ENCODE measurements at regions not wholly inside any gene's neighbourhood (a gene's known extent, or its start where the extent isn't known, plus 50 kb on each side); places are given as distances from the start of the nearest gene placed in this dataset.

DNA sequence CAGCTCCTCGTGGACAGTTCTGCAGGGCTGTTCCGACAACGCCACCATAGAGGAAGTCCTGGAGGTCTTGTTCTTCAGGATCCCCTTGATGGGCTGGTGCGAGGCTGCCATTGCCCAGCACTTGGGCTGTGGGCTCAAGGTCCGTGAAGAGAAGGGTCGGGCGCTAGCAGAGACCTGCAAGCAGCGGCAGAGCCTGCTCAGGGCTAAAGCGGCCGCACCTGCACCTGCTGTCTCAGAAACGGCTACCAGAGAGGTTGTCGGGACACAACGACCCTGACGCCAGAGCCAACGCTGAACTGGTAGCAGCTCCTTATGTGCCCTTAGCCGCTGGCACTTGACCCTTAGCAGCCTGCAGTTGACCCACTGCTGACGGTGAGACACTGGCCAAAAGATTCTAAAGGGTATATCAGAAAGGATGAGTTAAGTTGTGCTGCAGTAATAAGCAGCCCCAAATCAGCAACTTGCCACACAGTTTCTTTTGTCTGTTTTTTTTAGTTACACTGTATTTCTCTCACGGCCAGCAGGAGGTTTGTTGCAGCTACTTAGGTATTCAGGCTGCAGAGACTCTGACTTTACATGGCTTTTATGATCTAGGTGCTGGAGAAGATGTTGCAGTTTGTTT is 55.5 kb upstream of the ST6GAL2 start:
- H3K9me3 ChIP-seq, result peaks cover 0 to 11% (median 8%) of the 10 kb centered on the region in 4 donors
- H3K27ac ChIP-seq, result no peak overlapping the region
- no peaks in the 10 kb centered on the region for H3K27me3 ChIP-seq
- H3K4me1 ChIP-seq, result no peaks in the 10 kb centered on the region
- 84 to 91% (median 89%) methylated on average over 17 to 18 of the region's 18 CpGs for WGBS, 5 donors
- no peaks in the 10 kb centered on the region for H3K36me3 ChIP-seq
- intact Hi-C loops (cut with DNase I; ENCODE audit: low total_unique reads), result no loop called here
- DNase-seq, result no peak
- H3K4me3 ChIP-seq, result no peak overlapping the region
- TF ChIP-seq EP300 (IDR thresholded peaks at IDR 0.05) (no peak), POLR2AphosphoS5 (IDR thresholded peaks at IDR 0.05) (no peak), POLR2A (IDR thresholded peaks at IDR 0.05) (no peak)
- TF ChIP-seq, protein P1, sequence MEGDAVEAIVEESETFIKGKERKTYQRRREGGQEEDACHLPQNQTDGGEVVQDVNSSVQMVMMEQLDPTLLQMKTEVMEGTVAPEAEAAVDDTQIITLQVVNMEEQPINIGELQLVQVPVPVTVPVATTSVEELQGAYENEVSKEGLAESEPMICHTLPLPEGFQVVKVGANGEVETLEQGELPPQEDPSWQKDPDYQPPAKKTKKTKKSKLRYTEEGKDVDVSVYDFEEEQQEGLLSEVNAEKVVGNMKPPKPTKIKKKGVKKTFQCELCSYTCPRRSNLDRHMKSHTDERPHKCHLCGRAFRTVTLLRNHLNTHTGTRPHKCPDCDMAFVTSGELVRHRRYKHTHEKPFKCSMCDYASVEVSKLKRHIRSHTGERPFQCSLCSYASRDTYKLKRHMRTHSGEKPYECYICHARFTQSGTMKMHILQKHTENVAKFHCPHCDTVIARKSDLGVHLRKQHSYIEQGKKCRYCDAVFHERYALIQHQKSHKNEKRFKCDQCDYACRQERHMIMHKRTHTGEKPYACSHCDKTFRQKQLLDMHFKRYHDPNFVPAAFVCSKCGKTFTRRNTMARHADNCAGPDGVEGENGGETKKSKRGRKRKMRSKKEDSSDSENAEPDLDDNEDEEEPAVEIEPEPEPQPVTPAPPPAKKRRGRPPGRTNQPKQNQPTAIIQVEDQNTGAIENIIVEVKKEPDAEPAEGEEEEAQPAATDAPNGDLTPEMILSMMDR (IDR thresholded peaks at IDR 0.05), result no peak

DNA sequence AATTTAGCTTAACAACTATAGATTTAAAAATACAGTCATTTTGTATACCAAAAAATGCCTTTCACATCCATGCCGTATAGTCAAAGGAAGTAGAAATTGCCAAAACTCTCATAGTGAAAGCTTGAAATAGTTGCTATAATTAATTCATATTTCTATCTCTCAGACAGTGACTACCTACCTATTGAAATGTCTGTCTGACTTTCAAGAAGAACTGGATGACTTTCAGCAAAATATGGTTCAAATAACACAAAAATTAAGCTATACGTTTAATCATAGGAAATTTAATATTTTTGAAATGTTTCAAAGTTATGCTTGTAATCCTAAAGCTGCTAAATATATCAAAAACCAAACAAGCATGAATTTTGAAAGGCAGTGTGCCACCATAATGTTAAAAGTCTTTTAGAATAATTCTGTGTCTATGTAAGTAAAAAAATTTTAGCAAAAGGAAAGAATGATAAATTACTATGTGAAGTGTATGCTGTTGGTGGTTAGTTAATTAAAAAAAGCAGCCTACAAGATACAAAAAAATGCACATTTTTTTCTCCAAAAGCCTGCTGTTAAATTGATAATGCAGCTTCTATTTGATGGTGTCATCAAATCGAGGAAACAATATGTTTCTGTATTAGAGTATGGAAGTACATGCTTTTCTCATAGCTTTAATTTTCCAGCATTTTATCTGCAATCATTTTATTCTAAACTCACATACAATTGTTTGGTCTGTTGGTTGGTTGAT is 57.7 kb upstream of the ST6GAL2 start:
- no peak for DNase-seq
- intact Hi-C loops (cut with DNase I; ENCODE audit: low total_unique reads), result no loop called here
- no peak overlapping the region for H3K4me3 ChIP-seq
- H3K27ac ChIP-seq, result no peak overlapping the region
- H3K27me3 ChIP-seq, result no peaks in the 10 kb centered on the region
- peaks cover 0 to 11% (median 8%) of the 10 kb centered on the region in 4 donors for H3K9me3 ChIP-seq
- H3K36me3 ChIP-seq, result no peaks in the 10 kb centered on the region
- TF ChIP-seq EP300 (IDR thresholded peaks at IDR 0.05) (no peak), POLR2AphosphoS5 (IDR thresholded peaks at IDR 0.05) (no peak), POLR2A (IDR thresholded peaks at IDR 0.05) (no peak)
- TF ChIP-seq, protein P1 (IDR thresholded peaks at IDR 0.05), result no peak
- H3K4me1 ChIP-seq, result no peaks in the 10 kb centered on the region
- WGBS, 5 donors, result 52 to 79% (median 74%) methylated on average over 3 of the region's 3 CpGs

DNA sequence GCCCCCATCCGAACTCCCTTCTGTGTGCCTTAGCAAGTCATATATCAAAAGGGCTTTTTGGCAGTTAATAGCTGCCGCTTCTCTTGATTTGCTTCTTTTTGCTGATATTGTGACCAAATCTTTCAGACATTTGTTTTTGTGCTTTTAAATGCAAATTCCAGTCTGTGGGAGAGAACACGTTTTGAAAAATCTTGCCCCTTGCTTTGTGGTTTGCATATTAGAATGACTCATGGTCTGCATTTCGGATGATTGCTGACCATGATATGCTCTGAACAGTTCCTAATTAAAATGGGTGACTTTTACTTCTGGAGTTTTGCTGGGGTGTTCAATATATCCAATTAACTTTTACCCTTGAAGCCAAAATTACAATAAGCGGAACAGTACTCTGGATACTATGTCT is 58.2 kb upstream of the ST6GAL2 start:
- TF ChIP-seq, protein P1 (IDR thresholded peaks at IDR 0.05), result no peak
- TF ChIP-seq POLR2A (IDR thresholded peaks at IDR 0.05), result no peak
- no peak for TF ChIP-seq POLR2AphosphoS5 (IDR thresholded peaks at IDR 0.05)
- intact Hi-C loops (cut with DNase I; ENCODE audit: low total_unique reads), result no loop called here
- Histone ChIP-seq H3K9me3 (peaks cover 0 to 11% (median 8%) of the 10 kb centered on the region in 4 donors), H3K27ac (no peak overlapping the region), H3K36me3 (no peaks in the 10 kb centered on the region), H3K4me3 (no peak overlapping the region), H3K27me3 (no peaks in the 10 kb centered on the region), H3K4me1 (no peaks in the 10 kb centered on the region)
- DNase-seq, result no peak
- WGBS, 5 donors, result 69 to 81% (median 73%) methylated on average over 5 of the region's 5 CpGs

DNA sequence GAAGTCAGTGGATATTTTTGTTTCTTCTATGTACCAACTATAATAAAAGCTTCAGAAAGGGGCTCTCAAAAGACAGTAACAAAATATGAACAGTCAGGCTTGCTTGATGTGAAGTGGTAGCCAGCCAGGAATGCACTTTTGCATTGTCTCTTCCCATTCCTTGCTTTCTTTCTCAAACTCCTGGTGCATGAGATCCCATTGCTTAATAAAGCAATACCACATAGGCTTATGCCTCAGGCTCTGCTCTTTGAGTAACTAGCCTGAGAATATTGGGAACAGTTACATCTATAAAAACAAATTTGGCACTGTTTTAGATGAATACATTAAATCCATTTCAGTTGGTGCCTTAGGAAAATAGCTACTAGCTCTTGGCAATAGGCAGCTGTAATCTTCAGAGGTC is 62.6 kb upstream of the ST6GAL2 start:
- Histone ChIP-seq H3K9me3 (peaks cover 0 to 7% (median 0%) of the 10 kb centered on the region in 4 donors), H3K27me3 (no peaks in the 10 kb centered on the region), H3K4me1 (no peaks in the 10 kb centered on the region), H3K36me3 (no peaks in the 10 kb centered on the region), H3K4me3 (no peak overlapping the region), H3K27ac (no peak overlapping the region)
- TF ChIP-seq POLR2AphosphoS5 (IDR thresholded peaks at IDR 0.05), result no peak
- intact Hi-C loops (cut with DNase I; ENCODE audit: low total_unique reads), result no loop called here
- DNase-seq, result no peak

DNA sequence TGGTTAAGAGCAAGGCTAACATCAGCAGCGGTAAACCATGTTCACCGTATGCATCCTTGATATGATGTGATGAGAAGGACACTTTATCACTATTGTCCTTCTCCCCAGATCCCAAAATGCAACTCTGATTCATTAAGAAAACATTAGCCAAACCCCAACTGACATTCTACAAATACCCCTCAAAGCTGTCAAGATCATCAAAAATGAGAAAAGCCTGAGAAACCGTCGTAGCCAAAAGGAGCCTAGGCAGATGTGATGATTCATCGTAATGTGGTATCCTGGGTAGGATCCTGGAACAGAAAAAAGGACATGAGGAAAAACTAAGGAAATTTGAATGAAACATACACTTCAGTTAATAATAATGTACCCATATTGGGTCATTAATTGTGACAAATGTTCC is 67.3 kb upstream of the ST6GAL2 start:
- Histone ChIP-seq H3K9me3 (peaks cover 0 to 7% (median 0%) of the 10 kb centered on the region in 4 donors), H3K27me3 (no peaks in the 10 kb centered on the region), H3K27ac (no peak overlapping the region), H3K4me3 (no peak overlapping the region), H3K4me1 (no peaks in the 10 kb centered on the region), H3K36me3 (no peaks in the 10 kb centered on the region)
- intact Hi-C loops (cut with DNase I; ENCODE audit: low total_unique reads), result no loop called here
- DNase-seq, result no peak
- TF ChIP-seq POLR2A (IDR thresholded peaks at IDR 0.05) (no peak), POLR2AphosphoS5 (IDR thresholded peaks at IDR 0.05) (no peak), EP300 (IDR thresholded peaks at IDR 0.05) (no peak)
- TF ChIP-seq, protein P1 (IDR thresholded peaks at IDR 0.05), result no peak
- WGBS, 5 donors, result 93 to 98% (median 94%) methylated on average over 5 of the region's 5 CpGs

Measured in stomach (tissue), 8 donors.